ENCODE measurements at regions not wholly inside any gene's neighbourhood (a gene's known extent, or its start where the extent isn't known, plus 50 kb on each side); places are given as distances from the start of the nearest gene placed in this dataset.

DNA sequence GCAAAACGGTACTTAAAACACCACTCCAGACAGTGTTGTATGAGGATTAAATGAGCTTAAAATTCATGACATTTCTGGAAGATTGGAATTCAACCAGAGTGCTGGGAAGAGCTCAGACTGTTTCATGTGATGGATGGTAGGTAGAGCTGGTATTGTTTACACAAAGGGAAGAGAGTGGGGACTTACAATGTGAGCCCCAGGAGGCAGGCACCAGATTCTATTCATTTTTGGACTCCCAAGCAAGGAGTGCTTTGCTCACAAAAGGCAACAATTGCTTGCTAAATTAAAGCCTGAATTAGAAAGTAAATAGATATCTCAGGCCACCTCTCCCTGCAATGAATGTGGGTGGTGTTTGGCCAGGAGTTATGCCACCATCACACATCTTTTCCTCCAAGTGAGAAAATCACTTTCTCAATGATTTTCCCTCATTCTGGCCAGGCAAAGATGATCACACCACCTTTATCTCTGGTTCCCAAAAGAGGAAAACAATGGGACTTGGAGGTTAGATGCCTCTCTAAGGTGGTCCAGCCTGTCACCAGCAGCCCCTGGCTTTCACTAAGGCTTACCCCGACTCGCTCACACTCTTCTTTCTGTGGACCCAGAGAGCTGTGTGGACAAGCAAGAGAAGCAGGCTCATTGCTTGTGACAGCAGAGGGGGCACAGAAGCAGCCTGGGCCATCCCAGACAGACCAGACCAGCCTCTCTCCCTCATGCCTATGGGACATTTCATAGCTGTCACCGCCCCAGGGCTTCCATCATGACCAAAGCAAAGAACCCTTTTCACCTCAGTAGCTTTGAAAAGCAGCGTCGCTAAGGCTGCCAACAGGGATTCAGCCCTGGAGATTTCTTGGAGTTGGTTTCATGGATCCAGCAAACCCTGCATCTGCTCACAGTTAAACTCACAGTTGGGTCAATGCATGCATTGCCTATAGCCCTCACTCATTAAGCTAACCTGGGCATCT, 63.5 kb upstream of the DRD2 start:
- TF ChIP-seq POLR2A (IDR thresholded peaks at IDR 0.05) = no peak
- TF ChIP-seq, protein P1, sequence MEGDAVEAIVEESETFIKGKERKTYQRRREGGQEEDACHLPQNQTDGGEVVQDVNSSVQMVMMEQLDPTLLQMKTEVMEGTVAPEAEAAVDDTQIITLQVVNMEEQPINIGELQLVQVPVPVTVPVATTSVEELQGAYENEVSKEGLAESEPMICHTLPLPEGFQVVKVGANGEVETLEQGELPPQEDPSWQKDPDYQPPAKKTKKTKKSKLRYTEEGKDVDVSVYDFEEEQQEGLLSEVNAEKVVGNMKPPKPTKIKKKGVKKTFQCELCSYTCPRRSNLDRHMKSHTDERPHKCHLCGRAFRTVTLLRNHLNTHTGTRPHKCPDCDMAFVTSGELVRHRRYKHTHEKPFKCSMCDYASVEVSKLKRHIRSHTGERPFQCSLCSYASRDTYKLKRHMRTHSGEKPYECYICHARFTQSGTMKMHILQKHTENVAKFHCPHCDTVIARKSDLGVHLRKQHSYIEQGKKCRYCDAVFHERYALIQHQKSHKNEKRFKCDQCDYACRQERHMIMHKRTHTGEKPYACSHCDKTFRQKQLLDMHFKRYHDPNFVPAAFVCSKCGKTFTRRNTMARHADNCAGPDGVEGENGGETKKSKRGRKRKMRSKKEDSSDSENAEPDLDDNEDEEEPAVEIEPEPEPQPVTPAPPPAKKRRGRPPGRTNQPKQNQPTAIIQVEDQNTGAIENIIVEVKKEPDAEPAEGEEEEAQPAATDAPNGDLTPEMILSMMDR (IDR thresholded peaks at IDR 0.05) = no peak

Measured in vagina (tissue), 2 donors.